IPS-18a (cell line): ENCODE measurements at regions not wholly inside any gene's neighbourhood (a gene's known extent, or its start where the extent isn't known, plus 50 kb on each side); places are given as distances from the start of the nearest gene placed in this dataset.

Source experiments
- H3K27ac ChIP-seq: one replicate; pipeline ENCODE4 v1.5.1; 2013; ENCODE audit warnings: low read length
- H3K27me3 ChIP-seq: one replicate; pipeline ENCODE4 v1.6.1; 2013; ENCODE audit warnings: mild to moderate bottlenecking, low read length; ENCODE audit not compliant: control insufficient read depth, insufficient read depth
- H3K36me3 ChIP-seq: one replicate; pipeline ENCODE4 v1.6.1; 2013; ENCODE audit warnings: low read depth, low read length; ENCODE audit not compliant: control insufficient read depth
- H3K4me1 ChIP-seq: one replicate; pipeline ENCODE4 v1.6.1; 2013; ENCODE audit warnings: low read depth, low read length; ENCODE audit not compliant: control insufficient read depth
- H3K4me3 ChIP-seq: one replicate; pipeline ENCODE4 v1.5.1; 2013; ENCODE audit warnings: low read length
- H3K9ac ChIP-seq: one replicate; pipeline ENCODE4 v1.6.1; 2013; ENCODE audit warnings: mild to moderate bottlenecking, low read length, moderate library complexity
- H3K9me3 ChIP-seq: one replicate; pipeline ENCODE4 v1.6.1; 2013; ENCODE audit warnings: low read depth, low read length; ENCODE audit not compliant: control insufficient read depth

DNA sequence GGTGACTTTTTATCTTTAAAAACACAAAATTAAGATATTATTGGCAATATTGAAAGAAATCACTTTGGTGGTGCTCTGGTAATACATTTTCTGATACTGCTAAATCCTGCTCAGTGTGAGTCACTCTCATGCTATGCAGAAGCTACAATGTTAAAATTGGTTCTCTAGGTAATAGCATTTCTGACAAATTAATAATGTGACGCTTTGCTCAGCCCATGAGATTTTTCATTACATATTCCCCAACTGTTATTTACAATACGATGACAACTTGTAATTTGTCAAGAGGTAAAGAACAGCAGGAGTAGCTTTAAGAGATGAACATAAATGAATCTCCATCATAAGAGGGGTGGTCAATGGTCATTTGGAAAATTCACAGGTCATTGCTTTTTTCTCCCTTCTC lies 573.6 kb downstream of the TMEM182 start:
- no peak overlapping the region for H3K9ac ChIP-seq
- H3K36me3 ChIP-seq, result no peaks in the 10 kb centered on the region
- no peak overlapping the region for H3K27ac ChIP-seq
- no peak overlapping the region for H3K4me3 ChIP-seq
- no peaks in the 10 kb centered on the region for H3K27me3 ChIP-seq
- peaks cover 6% of the 10 kb centered on the region for H3K4me1 ChIP-seq
- no peaks in the 10 kb centered on the region for H3K9me3 ChIP-seq

DNA sequence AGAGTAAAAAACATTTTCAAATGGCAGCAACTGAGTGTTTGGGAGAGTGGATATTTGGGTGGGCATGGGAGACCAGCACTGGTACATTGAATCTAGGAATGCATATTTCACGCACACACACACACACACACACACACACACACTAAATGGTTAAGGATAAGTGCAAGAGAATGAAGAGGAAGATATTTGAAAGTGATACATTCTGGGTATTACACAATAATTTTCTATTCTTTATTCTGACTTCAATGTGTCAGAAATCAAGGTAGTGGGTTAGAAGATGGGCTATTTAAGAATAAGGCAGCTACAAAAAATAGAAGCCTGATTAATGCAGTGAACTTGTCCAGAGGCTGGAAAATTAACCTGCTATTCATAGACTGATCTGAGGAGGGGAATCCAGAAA lies 577.0 kb downstream of the TMEM182 start:
- Histone ChIP-seq H3K9ac (no peak overlapping the region), H3K9me3 (no peaks in the 10 kb centered on the region), H3K36me3 (no peaks in the 10 kb centered on the region), H3K27me3 (no peaks in the 10 kb centered on the region), H3K4me3 (no peak overlapping the region), H3K27ac (no peak overlapping the region), H3K4me1 (peaks cover 6% of the 10 kb centered on the region)

DNA sequence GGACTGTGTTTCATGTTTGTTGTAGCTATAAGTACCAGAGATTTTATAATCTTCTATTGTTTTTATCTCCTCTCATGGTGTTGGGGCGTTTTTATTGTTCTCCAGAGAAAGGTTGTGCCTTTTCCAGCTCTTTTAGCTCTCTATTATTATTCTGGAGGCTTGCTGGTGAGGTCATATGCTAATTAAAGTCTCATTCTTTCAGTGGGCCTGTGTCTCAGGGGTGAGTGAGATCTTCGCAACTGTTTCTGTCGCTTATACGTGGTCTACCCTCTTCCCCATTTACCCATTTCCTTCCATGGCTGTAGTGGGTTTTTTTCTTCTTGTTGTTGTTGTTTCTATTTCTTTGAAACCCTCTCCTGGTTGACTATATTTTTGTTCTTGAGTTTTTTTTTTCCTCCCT lies 584.9 kb downstream of the TMEM182 start:
- Histone ChIP-seq H3K27ac (no peak overlapping the region), H3K9ac (no peak overlapping the region)

DNA sequence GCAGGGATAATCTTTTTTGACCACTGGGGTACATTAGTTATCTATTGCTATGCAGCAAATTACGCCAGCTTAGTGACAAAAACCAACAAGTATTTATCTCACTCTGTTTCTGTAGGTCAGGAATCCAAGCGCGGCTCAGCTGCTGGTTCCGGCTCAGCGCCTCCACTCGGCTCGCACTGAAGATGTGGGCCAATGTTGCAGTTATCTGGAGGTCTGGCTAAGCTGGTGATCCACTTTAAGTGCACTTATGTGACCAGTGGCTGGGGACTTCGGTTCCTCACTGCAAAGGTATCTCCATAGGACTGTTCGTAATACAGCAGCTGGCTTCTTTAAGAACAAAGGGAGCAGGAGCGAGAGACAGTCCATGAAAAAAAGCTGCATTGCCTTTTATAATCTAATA lies 591.9 kb downstream of the TMEM182 start:
- H3K4me3 ChIP-seq, result no peak overlapping the region
- no peaks in the 10 kb centered on the region for H3K36me3 ChIP-seq
- no peak overlapping the region for H3K27ac ChIP-seq
- no peaks in the 10 kb centered on the region for H3K9me3 ChIP-seq
- no peaks in the 10 kb centered on the region for H3K4me1 ChIP-seq
- no peaks in the 10 kb centered on the region for H3K27me3 ChIP-seq
- no peak overlapping the region for H3K9ac ChIP-seq

More for the DNA sequence above, 584.9 kb downstream of the TMEM182 start:
- Histone ChIP-seq H3K9me3 (no peaks in the 10 kb centered on the region), H3K4me1 (no peaks in the 10 kb centered on the region), H3K27me3 (no peaks in the 10 kb centered on the region), H3K4me3 (no peak overlapping the region), H3K36me3 (no peaks in the 10 kb centered on the region)

DNA sequence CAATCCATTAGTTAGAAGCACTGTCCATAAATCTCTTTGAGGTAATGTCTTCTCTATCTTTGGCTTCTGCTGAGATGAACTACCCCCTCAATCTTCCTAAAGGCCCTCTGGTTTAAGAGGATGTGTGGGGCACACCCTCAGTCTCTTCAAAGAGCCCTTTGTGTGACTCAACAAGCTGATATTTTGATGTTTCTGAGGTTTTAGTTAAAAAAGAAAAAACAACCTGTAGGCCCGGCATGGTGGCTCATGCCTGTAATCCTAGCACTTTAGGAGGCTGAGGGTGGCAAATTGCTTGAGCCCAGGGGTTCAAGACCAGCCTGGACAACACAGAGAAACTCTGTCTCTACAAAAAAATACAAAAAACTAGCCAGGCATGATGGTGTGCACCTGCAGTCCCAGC lies 593.5 kb downstream of the TMEM182 start:
- H3K4me1 ChIP-seq, result no peaks in the 10 kb centered on the region
- H3K9me3 ChIP-seq, result no peaks in the 10 kb centered on the region
- no peaks in the 10 kb centered on the region for H3K27me3 ChIP-seq
- no peak overlapping the region for H3K27ac ChIP-seq
- no peak overlapping the region for H3K9ac ChIP-seq
- H3K36me3 ChIP-seq, result no peaks in the 10 kb centered on the region
- no peak overlapping the region for H3K4me3 ChIP-seq

DNA sequence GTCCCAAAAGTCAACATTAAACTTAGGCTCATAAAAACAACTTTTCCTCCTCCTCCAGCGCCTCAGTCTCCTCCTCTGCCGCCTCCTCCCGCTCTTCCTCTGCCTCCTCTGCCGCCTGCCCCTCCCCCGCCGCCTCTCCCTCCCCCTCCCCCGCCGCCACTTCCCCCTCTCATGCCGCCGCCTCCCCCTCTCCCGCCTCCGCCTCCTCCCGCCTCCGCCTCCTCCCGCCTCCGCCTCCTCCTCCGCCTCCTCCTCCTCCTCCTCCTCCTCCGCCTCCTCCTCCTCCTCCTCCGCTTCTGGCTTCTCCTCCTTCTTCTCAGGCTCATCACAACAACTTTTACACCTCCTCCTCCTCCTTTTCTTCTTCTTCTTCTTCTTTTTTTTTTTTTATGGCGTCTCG lies 599.9 kb downstream of the TMEM182 start:
- Histone ChIP-seq H3K27ac (no peak overlapping the region), H3K9me3 (no peaks in the 10 kb centered on the region), H3K9ac (no peak overlapping the region), H3K4me1 (no peaks in the 10 kb centered on the region), H3K27me3 (no peaks in the 10 kb centered on the region), H3K36me3 (no peaks in the 10 kb centered on the region), H3K4me3 (no peak overlapping the region)

DNA sequence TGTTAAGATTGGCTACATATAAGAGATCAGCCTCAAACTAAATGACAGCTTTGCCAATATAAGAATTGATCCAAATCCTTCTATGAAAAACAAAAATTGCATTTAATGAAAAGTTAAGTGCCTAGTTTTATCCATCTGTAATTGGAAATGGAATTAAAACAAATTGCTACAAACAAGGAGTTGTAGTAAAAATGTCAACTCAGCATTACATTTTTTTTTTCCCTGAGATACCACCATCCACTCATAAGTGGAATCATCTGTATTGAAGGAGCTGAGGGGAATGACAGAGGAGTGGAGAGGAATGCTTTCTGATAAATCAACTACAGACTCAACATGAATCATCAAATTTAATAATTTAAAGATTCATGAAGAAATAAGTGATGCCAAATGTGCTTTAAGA lies 601.8 kb downstream of the TMEM182 start:
- Histone ChIP-seq H3K27ac (no peak overlapping the region), H3K27me3 (no peaks in the 10 kb centered on the region), H3K9ac (no peak overlapping the region), H3K4me1 (no peaks in the 10 kb centered on the region), H3K9me3 (no peaks in the 10 kb centered on the region), H3K4me3 (no peak overlapping the region), H3K36me3 (no peaks in the 10 kb centered on the region)

DNA sequence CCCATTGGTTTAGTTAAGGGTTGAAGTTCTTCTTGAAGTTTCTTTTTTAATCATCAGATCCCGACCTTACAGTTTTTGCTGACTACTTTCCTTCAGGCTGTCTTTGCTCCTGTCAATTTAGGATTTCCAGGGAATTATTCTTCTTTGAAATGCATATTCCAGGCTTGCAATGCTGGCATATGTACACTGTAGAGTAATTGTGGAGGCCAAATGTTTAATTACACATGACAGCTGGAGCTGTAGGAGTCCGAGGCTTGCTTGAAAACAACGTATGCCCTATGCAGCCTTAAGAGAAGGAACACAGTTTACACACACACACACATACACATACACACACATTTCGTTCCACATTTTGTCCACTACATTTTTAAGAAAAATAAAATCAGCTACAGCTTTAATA lies 602.3 kb downstream of the TMEM182 start:
- no peaks in the 10 kb centered on the region for H3K27me3 ChIP-seq
- no peaks in the 10 kb centered on the region for H3K36me3 ChIP-seq
- no peak overlapping the region for H3K4me3 ChIP-seq
- H3K27ac ChIP-seq, result no peak overlapping the region
- H3K9me3 ChIP-seq, result no peaks in the 10 kb centered on the region
- H3K9ac ChIP-seq, result no peak overlapping the region
- H3K4me1 ChIP-seq, result no peaks in the 10 kb centered on the region

DNA sequence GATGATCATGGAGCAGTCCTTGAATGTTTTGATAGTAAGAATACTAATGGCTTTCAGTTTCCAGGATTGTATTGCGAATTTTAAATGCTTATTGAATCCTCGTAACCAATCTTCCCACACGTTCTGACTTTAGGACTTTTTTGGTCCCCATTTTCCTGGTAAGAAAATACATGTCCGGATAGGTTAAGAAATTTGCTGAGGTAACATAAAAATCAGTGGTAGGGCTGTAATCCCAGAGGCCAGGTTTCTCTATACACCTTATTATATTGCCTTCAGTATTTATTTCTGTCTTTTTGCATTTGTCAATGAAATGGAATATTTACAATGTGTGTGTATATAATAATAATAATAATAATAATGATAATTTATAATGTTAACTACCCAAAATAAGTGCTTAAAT lies 603.2 kb downstream of the TMEM182 start:
- no peaks in the 10 kb centered on the region for H3K9me3 ChIP-seq
- H3K36me3 ChIP-seq, result no peaks in the 10 kb centered on the region
- no peak overlapping the region for H3K4me3 ChIP-seq
- no peak overlapping the region for H3K9ac ChIP-seq
- H3K27me3 ChIP-seq, result no peaks in the 10 kb centered on the region
- no peak overlapping the region for H3K27ac ChIP-seq
- H3K4me1 ChIP-seq, result no peaks in the 10 kb centered on the region

DNA sequence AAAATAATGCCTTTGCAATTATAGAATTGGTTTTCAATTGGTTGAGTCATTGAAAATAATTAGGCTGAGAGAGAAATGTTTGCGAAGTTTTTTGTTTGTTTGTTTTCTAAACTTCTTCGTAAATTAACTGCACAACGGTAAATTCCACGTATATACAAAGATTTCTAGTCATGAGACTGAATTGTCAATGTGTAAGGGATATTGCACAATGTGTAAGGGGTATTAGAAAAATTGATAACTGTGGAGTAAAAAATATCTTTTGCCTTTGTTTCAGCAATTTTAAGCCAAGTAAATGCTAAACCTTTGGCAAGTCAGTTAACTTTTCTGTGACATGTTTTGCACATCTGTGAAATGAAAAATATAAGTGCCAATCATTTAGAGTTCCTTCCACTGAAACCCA lies 606.0 kb downstream of the TMEM182 start:
- no peak overlapping the region for H3K9ac ChIP-seq
- no peak overlapping the region for H3K4me3 ChIP-seq
- H3K36me3 ChIP-seq, result no peaks in the 10 kb centered on the region
- H3K9me3 ChIP-seq, result no peaks in the 10 kb centered on the region
- no peak overlapping the region for H3K27ac ChIP-seq
- H3K27me3 ChIP-seq, result no peaks in the 10 kb centered on the region
- no peaks in the 10 kb centered on the region for H3K4me1 ChIP-seq

DNA sequence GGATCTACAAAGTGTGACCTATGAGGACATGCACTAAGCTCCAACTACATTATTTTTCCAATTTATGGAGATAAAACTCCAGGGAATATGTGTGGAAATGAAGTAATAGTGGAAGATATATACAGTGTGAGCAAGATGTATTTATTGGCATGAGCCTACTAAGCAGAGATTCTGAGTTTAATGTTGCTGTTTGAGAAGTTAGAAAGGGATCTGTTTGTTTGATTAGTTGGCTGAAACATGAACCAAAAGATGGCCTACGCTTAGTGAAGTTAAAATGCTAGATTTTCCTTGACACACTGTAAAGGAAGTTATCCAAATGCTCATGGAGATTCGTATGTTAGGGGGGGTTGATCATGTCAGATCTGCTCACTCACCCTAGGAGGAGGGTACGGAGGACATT lies 621.7 kb downstream of the TMEM182 start:
- no peak overlapping the region for H3K27ac ChIP-seq
- H3K9me3 ChIP-seq, result no peaks in the 10 kb centered on the region
- no peaks in the 10 kb centered on the region for H3K36me3 ChIP-seq
- peaks cover 14% of the 10 kb centered on the region for H3K4me1 ChIP-seq
- H3K4me3 ChIP-seq, result no peak overlapping the region
- no peak overlapping the region for H3K9ac ChIP-seq
- no peaks in the 10 kb centered on the region for H3K27me3 ChIP-seq

DNA sequence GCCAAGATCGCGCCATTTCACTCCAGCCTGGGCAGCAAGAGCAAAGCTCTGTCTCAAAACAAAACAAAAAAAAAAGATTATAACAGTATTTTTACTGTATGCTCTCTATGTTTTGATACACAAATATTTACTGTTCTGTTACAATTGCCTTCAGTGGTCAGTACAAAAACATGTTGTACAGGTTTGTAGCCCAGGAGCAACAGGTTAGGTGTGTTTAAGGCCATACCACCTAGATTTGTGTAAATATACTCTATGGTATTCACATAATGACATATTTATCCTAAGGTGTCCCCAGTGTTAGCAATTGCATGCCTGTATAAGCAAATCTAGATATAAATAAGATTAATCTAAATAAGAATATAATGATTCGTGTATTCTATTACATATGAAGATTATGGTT lies 625.0 kb downstream of the TMEM182 start:
- Histone ChIP-seq H3K36me3 (no peaks in the 10 kb centered on the region), H3K4me3 (no peak overlapping the region), H3K9ac (no peak overlapping the region), H3K9me3 (no peaks in the 10 kb centered on the region), H3K27me3 (no peaks in the 10 kb centered on the region), H3K4me1 (peaks cover 10% of the 10 kb centered on the region), H3K27ac (no peak overlapping the region)
